ENCODE measurements at regions not wholly inside any gene's neighbourhood (a gene's known extent, or its start where the extent isn't known, plus 50 kb on each side); places are given as distances from the start of the nearest gene placed in this dataset.

GRCh38 chr4:133278591-133278990 is 129.5 kb downstream of the PCDH10 start:
- TF ChIP-seq POLR2A (IDR thresholded peaks at IDR 0.05): no peak
- TF ChIP-seq CTCF (IDR thresholded peaks at IDR 0.05): no peak
- no peak for TF ChIP-seq POLR2AphosphoS5 (IDR thresholded peaks at IDR 0.05)
- TF ChIP-seq EP300 (IDR thresholded peaks at IDR 0.05): no peak

Data from upper lobe of left lung (tissue), 4 donors.